ENCODE measurements at regions not wholly inside any gene's neighbourhood (a gene's known extent, or its start where the extent isn't known, plus 50 kb on each side); places are given as distances from the start of the nearest gene placed in this dataset.

GRCh38 chr5:124962111-124962510 is 215.7 kb upstream of the ZNF608 start:
- no peak for TF ChIP-seq POLR2AphosphoS5 (IDR thresholded peaks at IDR 0.05; ENCODE audit: low read depth, low read length)
- no peak for TF ChIP-seq POLR2A (IDR thresholded peaks at IDR 0.05; ENCODE audit: low read depth, low read length)
- TF ChIP-seq TAF1 (IDR thresholded peaks at IDR 0.05; ENCODE audit: borderline replicate concordance, low read depth, low read length), result no peak

Data from GM12892 (cell line).